NCI-H524 (cell line): ENCODE measurements at regions not wholly inside any gene's neighbourhood (a gene's known extent, or its start where the extent isn't known, plus 50 kb on each side); places are given as distances from the start of the nearest gene placed in this dataset.
"Not testable (repeated sequence)": the region's sequence is repeated elsewhere in the genome, so short reads cannot be mapped to it uniquely, and the experiment has no call there.

Experiments
- DNase-seq, 2 experiments: peaks; one replicate each; lab custom pipeline; 2025; lab: John Stamatoyannopoulos, UW

DNA sequence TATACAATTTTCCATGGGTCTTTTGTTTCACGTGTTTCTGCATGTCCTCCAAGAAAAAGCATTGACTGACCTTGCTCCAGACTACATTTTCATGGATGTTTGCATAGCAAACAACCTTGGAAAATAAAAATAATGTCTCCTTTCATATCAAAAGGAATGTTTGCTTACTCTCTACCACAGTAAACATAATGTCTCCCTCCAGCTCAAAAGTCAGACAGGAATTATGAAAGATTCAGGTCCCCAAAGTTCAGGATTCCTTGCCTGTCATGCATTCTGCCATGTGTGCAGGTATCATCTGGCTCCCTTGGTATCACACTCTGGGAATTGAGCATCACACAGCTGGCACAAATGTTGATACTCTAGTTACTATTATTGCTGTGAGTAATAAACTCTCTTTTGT is 103.1 kb upstream of the ZC3H15 start:
- DNase-seq, result no peak

- no peak for DNase-seq
Measured at GRCh38 chr2:186384226-186384625, 101.8 kb upstream of the ZC3H15 start.

DNA sequence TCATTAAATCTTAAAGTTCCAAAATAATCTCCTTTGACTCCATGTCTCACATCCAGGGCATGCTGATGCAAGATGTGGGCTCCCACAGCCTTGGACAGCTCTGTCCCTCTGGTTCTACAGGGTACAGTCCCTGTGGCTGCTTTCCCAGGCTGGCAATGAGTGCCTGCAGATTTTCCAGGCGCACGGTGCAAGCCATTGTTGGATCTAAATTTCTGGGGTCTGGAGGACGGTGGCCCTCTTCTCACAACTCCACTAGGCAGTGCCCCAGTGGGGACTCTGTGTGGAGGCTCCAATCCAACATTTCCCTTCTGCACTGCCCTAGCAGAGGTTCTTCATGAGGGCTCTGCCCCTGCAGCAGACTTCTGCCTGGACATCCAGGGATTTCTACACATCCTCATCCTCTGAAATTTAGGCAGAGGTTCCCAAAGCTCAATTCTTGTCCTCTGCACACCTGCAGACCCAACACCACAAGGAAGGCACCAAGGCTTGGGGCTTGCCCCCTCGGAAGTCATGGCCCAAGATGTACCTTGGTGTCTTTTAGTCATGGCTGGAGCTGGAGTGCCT is 100.3 kb upstream of the ZC3H15 start:
- DNase-seq, result not testable (repeated sequence)

- DNase-seq, result no peak
Measured at GRCh38 chr2:186399082-186399644, 86.9 kb upstream of the ZC3H15 start.

- DNase-seq, result no peak
Measured at GRCh38 chr2:186405842-186406241, 80.2 kb upstream of the ZC3H15 start.

- DNase-seq, result no peak
Measured at GRCh38 chr2:186407611-186408010, 78.4 kb upstream of the ZC3H15 start.

GRCh38 chr2:186410802-186411201 is 75.3 kb upstream of the ZC3H15 start:
- DNase-seq, result no peak

DNA sequence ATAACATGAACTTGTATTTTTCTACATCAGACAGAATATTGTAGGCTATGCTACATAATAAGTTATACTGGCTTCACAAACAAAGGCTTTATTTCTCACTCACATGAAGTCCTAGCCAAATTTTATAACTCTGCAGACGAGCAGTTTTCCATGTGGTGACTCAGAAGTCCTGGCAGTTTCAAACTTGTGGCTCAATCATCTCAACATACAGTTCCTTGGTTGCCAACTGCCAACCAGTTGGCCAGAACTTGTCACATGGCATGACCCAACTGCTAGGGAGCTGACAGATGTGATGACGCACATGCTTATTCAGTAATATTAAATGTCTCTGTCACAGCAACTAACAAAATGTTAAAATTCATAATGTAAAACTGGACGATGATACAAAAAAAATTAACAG is 63.8 kb upstream of the ZC3H15 start:
- no peak for DNase-seq

- DNase-seq, result no peak
Measured at GRCh38 chr2:186423481-186423880, 62.6 kb upstream of the ZC3H15 start.

DNA sequence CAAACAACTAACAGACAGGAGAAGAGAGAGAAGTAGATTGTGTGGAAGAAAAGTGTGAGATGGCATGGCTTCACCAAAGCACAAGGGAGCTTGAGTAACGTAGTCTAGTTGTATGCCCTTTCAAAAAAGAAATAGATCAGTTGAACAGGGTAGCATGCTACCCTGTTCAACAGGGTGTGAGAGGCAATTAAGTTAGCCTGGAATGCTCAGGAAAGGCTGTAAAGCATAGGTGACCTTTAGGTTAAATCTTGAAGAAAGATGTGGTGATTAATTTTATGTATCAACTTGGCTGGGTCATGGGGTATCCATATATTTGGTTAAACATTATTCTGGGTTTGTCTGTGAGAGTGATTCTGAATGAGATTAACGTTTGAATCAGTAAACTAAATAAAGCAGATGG is 61.8 kb upstream of the ZC3H15 start:
- no peak for DNase-seq

DNA sequence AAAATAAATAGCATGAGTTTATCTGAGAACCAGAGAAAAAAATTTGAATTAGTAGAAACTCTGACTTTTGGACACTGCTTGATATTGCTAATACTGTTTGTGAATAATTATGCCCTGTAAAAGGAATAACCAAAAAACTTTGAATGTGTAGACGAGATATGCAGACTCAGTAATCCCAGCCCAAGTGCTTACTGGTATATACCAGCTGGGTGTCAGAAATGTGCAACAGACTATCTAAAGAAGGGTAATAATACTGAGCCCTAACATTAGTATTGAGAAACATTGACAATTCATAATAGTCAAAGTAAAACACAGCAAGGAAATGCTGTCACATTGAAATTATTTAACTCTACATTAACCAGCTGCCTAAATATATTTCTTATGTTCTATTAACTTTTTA is 60.5 kb upstream of the ZC3H15 start:
- DNase-seq, result no peak

- no peak for DNase-seq
Measured at GRCh38 chr2:186426153-186427016, 59.7 kb upstream of the ZC3H15 start.

DNA sequence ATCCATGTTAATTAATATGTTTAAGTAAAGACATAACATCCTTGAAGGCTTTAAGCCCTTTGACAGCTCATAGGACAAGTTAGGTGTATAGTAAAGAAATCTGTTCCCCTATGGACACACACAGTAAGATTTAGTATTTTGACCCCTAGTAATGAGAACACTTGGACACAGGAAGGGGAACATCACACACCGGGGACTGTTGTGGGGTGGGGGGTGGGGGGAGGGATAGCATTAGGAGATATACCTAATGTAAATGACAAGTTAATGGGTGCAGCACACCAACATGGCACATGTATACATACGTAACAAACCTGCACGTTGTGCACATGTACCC is 59.1 kb upstream of the ZC3H15 start:
- not testable (repeated sequence) for DNase-seq

- DNase-seq, result no peak
Measured at GRCh38 chr2:186427970-186428369, 58.1 kb upstream of the ZC3H15 start.

DNA sequence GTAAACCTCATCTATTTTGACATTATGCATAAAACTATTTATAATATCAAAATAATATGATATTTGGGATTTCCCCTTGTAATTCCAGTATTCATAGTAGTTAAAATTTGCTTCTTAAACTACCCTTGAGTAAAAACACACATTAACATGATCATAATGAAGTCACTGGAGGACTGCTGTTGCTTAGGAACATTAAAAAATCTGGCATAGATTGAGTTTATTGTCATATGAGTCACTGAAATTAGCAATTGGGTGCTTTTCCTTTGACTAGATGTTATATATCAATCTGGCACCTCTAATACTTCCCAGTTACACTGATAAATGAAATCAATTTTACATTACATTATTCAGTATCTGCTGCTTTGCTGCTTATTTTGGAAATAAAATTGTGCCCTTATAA is 57.0 kb upstream of the ZC3H15 start:
- DNase-seq, result no peak

GRCh38 chr2:186431306-186431705 is 54.8 kb upstream of the ZC3H15 start:
- DNase-seq, result no peak

DNA sequence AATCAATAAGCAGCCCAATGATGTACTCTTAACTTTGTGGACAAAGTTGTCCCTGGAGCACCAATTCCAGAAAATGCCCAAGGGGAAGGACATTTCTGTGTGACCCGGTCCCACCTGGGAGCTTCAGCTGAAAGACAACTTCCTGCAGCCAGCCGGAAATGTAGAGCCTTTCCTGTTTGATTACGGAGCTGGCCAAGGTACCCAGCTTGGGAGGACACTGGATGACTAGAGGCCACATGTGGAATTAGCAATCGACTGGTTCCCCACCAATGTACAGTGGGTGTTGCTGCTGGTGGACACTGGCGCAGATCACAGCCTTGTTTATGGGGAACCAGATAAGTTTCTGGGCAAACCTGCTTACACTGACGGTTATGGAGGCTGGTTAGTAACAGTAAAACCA is 53.0 kb upstream of the ZC3H15 start:
- no peak for DNase-seq

GRCh38 chr2:186433777-186434432 is 52.2 kb upstream of the ZC3H15 start:
- no peak for DNase-seq
